K562 (cell line): ENCODE measurements at regions not wholly inside any gene's neighbourhood (a gene's known extent, or its start where the extent isn't known, plus 50 kb on each side); places are given as distances from the start of the nearest gene placed in this dataset.

ENCODE experiments used
- ATAC-seq: fragments of 200-7000 bp; cut with Tn5 transposase; 3 replicates; pipeline ENCODE4 v1.9.1; 2020; ENCODE audit warnings: moderate library complexity
- BruUV-seq: library from RNA; stranded (reverse); fragments of 400-500 nt; replicated peaks from 2 replicates; lab custom pipeline; 2021; lab: Mats Ljungman, UMichigan
- CTCF ChIA-PET: fragments of 300-600 bp; formaldehyde crosslinking; extraction: SDS; loops from one replicate; lab custom pipeline; 2021; ENCODE audit warnings: low intra/inter-chr PET ratio; lab: Yijun Ruan, JAX
- POLR2A ChIA-PET: fragments of 300-600, 350-650 bp; sonication (Branson Sonifier 250); formaldehyde crosslinking; extraction: SDS; loops from one replicate; lab custom pipeline; 2021; ENCODE audit warnings: antibody characterized with exemption, inconsistent platforms; lab: Yijun Ruan, JAX
- DNase-seq, 4 experiments: peaks; one replicate each; pipeline versions ENCODE4 v3.0.0 to v3.0.0-alpha.2; 2011 to 2018; ENCODE audit warnings: low spot score in 3 of 4, mixed read lengths in 3 of 4; ENCODE audit errors: extremely low read depth in 1 of 4
- FAIRE-seq: peaks from 2 replicates; lab custom pipeline; 2011; peaks lifted over from hg19 to GRCh38; lab: Jason Lieb, UNC
- H2AFZ ChIP-seq: 2 replicates; pipeline ENCODE4 v1.6.0; 2011; ENCODE audit warnings: low read depth, low read length, control low read depth, inconsistent platforms
- H3K27ac ChIP-seq: fragments of 200-600 bp; 3 replicates; pipeline ENCODE4 v1.8.0; 2011; ENCODE audit warnings: low read depth, mild to moderate bottlenecking, control low read depth, inconsistent platforms, low read length, moderate library complexity, mixed read lengths; ENCODE audit errors: extremely low read depth
- H3K27me3 ChIP-seq, 2 experiments: fragments of 300-600 bp in 1 of 2; 2 replicates in 1 of 2; 3 replicates in 1 of 2; pipeline versions ENCODE4 v1.6.0 to v1.8.0; 2011; ENCODE audit warnings: inconsistent platforms in 2 of 2, low read length in 2 of 2, mild to moderate bottlenecking in 1 of 2, mixed read lengths in 1 of 2, moderate library complexity in 1 of 2; ENCODE audit not compliant: control insufficient read depth in 2 of 2, insufficient read depth in 2 of 2
- H3K36me3 ChIP-seq: fragments of 300-600 bp; 3 replicates; pipeline ENCODE4 v1.8.0; 2011; ENCODE audit warnings: mild to moderate bottlenecking, low read length, inconsistent platforms; ENCODE audit not compliant: control insufficient read depth, insufficient read depth
- H3K4me1 ChIP-seq, 2 experiments: fragments of 200-600 bp in 1 of 2; replicated peaks in 1 of 2; 2 replicates in 1 of 2; 3 replicates in 1 of 2; pipeline versions ENCODE4 v1.5.1 to v1.8.0; 2011; ENCODE audit warnings: inconsistent platforms in 2 of 2, low read length in 2 of 2, mild to moderate bottlenecking in 1 of 2, mixed read lengths in 1 of 2, moderate library complexity in 1 of 2; ENCODE audit not compliant: control insufficient read depth in 2 of 2, insufficient read depth in 2 of 2
- H3K4me2 ChIP-seq: 2 replicates; pipeline ENCODE4 v1.6.1; 2011; ENCODE audit warnings: low read length, control low read depth, inconsistent platforms, mixed read lengths; ENCODE audit not compliant: insufficient read depth
- H3K4me3 ChIP-seq: fragments of 200-600 bp; sonication (generic), shearing (Covaris generic); 2 replicates; pipeline ENCODE4 v1.5.1; 2016; ENCODE audit warnings: control low read depth, inconsistent platforms
- H3K79me2 ChIP-seq: fragments of 200-600 bp; 3 replicates; pipeline ENCODE4 v1.8.0; 2011; ENCODE audit warnings: low read length, inconsistent platforms; ENCODE audit not compliant: control insufficient read depth, insufficient read depth
- H3K9ac ChIP-seq, 2 experiments: 2 replicates each; pipeline versions ENCODE4 v1.6.0 to v1.6.1; 2011; ENCODE audit warnings: low read depth in 2 of 2, low read length in 2 of 2, control low read depth in 1 of 2, inconsistent platforms in 1 of 2, mild to moderate bottlenecking in 1 of 2, mixed read lengths in 1 of 2; ENCODE audit not compliant: insufficient read depth in 1 of 2
- H3K9me1 ChIP-seq: one replicate; pipeline ENCODE4 v1.6.0; 2011; ENCODE audit warnings: inconsistent platforms, mild to moderate bottlenecking, low read length, moderate library complexity; ENCODE audit not compliant: control insufficient read depth, insufficient read depth
- H3K9me3 ChIP-seq: replicated peaks from 2 replicates; pipeline ENCODE4 v1.5.1; 2011; ENCODE audit warnings: low read depth, low read length, inconsistent platforms; ENCODE audit not compliant: control insufficient read depth, insufficient read depth
- H4K20me1 ChIP-seq: replicated peaks from 2 replicates; pipeline ENCODE4 v1.6.1; 2011; ENCODE audit warnings: low read length, inconsistent platforms, mixed read lengths; ENCODE audit not compliant: control insufficient read depth, insufficient read depth
- CHCHD3 ChIP-seq: fragments of 250-450 bp; sonication (Bioruptor Pico); IDR thresholded peaks from 2 replicates; pipeline ENCODE4 v2.1.2; 2022; ENCODE audit warnings: mild to moderate bottlenecking
- GATAD2A ChIP-seq: fragments of 450-650 bp; IDR thresholded peaks from 2 replicates; pipeline ENCODE4 v1.6.1; 2017
- KDM5B ChIP-seq: fragments of 200-600 bp; sonication (generic); IDR thresholded peaks from 2 replicates; pipeline ENCODE4 v1.6.1; 2012; ENCODE audit warnings: low read depth, mild to moderate bottlenecking, moderate library complexity, low read length, control low read depth, inconsistent platforms; ENCODE audit not compliant: insufficient replicate concordance
- LARP7 ChIP-seq: fragments of 450-650 bp; IDR thresholded peaks from 2 replicates; pipeline ENCODE4 v1.6.1; 2016
- MYBL2 ChIP-seq, 2 experiments: fragments of 450-650 bp in 1 of 2; sonication (generic) in 1 of 2; formaldehyde crosslinking in 1 of 2; IDR thresholded peaks; 2 replicates each; pipeline versions ENCODE4 v1.6.1 to v1.8.1; 2017 to 2022; ENCODE audit warnings: borderline replicate concordance in 1 of 2, inconsistent platforms in 1 of 2, low read depth in 1 of 2, mild to moderate bottlenecking in 1 of 2, missing genetic modification reagents in 1 of 2, moderate library complexity in 1 of 2
- NEUROD1 ChIP-seq: fragments of 150-350 bp; IDR thresholded peaks from 2 replicates; pipeline ENCODE4 v1.6.1; 2014; ENCODE audit warnings: borderline replicate concordance, low read length, low read depth; ENCODE audit not compliant: partially characterized antibody
- PURB ChIP-seq: sonication (generic); formaldehyde crosslinking; IDR thresholded peaks from 2 replicates; pipeline ENCODE4 v1.9.0; 2021; ENCODE audit warnings: low read depth, mild to moderate bottlenecking, missing genetic modification reagents
- PYGO2 ChIP-seq: fragments of 450-650 bp; IDR thresholded peaks from 2 replicates; pipeline ENCODE4 v1.6.1; 2016; ENCODE audit warnings: mild to moderate bottlenecking, missing genetic modification characterization, moderate library complexity, missing compliant biosample characterization
- TAF15 ChIP-seq: fragments of 200-400 bp; formaldehyde crosslinking; IDR thresholded peaks from 2 replicates; pipeline ENCODE4 v1.6.1; 2017; ENCODE audit warnings: mild to moderate bottlenecking, low read depth, low read length, moderate library complexity
- TEAD4 ChIP-seq, 2 experiments: sonication (generic) in 1 of 2; formaldehyde crosslinking in 1 of 2; IDR thresholded peaks; 2 replicates each; pipeline versions ENCODE4 v1.6.1 to v1.8.0; 2012 to 2022; ENCODE audit warnings: borderline replicate concordance in 1 of 2, inconsistent platforms in 1 of 2, low read length in 1 of 2, mild to moderate bottlenecking in 1 of 2, missing genetic modification reagents in 1 of 2
- U2AF1 ChIP-seq: fragments of 200-400 bp; formaldehyde crosslinking; optimal IDR thresholded peaks from 2 replicates; pipeline ENCODE3; 2017; ENCODE audit warnings: mild to moderate bottlenecking, low read depth, low read length, moderate library complexity
- ZNF253 ChIP-seq: fragments of 250-450 bp; sonication (Bioruptor Pico); conservative IDR thresholded peaks from 2 replicates; pipeline ENCODE4 v1.6.1; 2021; ENCODE audit warnings: mild to moderate bottlenecking
- in situ Hi-C: fragments of 300-500 bp; cut with MboI; formaldehyde crosslinking; loops from 4 replicates; pipeline ENCODE4 v1.15.0; 2018; ENCODE audit warnings: inconsistent platforms, mixed read lengths
- intact Hi-C: fragments of 100-400 bp; cut with micrococcal nuclease; formaldehyde crosslinking; loops from 2 replicates; pipeline ENCODE4 v1.14.2; 2022
- TF ChIP-seq, protein P1 (sequence below): sonication (generic); formaldehyde crosslinking; IDR thresholded peaks from 2 replicates; pipeline ENCODE4 v1.8.1; 2023; ENCODE audit warnings: mild to moderate bottlenecking, missing genetic modification reagents

DNA sequence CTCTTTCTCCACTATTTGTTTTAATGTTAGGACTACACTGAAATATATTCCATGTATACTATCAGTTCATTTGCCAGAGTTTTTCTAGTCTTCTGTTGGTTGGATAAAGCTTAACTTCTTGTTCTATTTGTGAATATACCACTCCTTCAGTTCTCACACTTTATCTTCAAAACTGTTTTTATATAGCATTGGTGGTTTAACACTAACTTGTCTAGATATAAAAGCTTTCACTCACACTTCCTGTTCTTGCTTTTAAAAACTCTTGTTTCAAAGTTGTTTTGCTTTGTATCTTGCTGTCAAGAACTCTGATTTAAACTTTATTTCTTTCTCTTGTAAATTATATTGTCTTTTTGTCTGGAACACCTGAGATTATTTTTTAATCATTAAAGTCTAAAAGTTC, 226.8 kb upstream of the TENT5A start:
- H3K36me3 ChIP-seq = no peaks in the 10 kb centered on the region

More for the DNA sequence above, 226.8 kb upstream of the TENT5A start:
- H4K20me1 ChIP-seq = no peaks in the 10 kb centered on the region
- CTCF ChIA-PET = no interaction called here
- no peaks in the 10 kb centered on the region for H3K79me2 ChIP-seq
- H3K9me3 ChIP-seq = no peaks in the 10 kb centered on the region
- POLR2A ChIA-PET = no interaction called here
- in situ Hi-C loops = no loop called here
- H3K4me3 ChIP-seq = no peak overlapping the region
- no peaks in the 10 kb centered on the region for H3K9me1 ChIP-seq
- DNase-seq (no peak), FAIRE-seq (no peak), ATAC-seq (no peak)
- no peak overlapping the region for H3K4me2 ChIP-seq
- intact Hi-C loops = no loop called here
- H2AFZ ChIP-seq = no peak overlapping the region
- H3K9ac ChIP-seq = no peak overlapping the region
- no peaks in the 10 kb centered on the region for H3K27me3 ChIP-seq
- no peak overlapping the region for H3K27ac ChIP-seq
- H3K4me1 ChIP-seq = no peaks in the 10 kb centered on the region
- TF ChIP-seq TAF15 = no peak
- TF ChIP-seq, protein P1, sequence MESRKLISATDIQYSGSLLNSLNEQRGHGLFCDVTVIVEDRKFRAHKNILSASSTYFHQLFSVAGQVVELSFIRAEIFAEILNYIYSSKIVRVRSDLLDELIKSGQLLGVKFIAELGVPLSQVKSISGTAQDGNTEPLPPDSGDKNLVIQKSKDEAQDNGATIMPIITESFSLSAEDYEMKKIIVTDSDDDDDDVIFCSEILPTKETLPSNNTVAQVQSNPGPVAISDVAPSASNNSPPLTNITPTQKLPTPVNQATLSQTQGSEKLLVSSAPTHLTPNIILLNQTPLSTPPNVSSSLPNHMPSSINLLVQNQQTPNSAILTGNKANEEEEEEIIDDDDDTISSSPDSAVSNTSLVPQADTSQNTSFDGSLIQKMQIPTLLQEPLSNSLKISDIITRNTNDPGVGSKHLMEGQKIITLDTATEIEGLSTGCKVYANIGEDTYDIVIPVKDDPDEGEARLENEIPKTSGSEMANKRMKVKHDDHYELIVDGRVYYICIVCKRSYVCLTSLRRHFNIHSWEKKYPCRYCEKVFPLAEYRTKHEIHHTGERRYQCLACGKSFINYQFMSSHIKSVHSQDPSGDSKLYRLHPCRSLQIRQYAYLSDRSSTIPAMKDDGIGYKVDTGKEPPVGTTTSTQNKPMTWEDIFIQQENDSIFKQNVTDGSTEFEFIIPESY = no peak
- TF ChIP-seq U2AF1 = no peak
- TF ChIP-seq MYBL2 (IDR thresholded peaks at IDR 0.05; ENCODE audit: low read depth) = no peak
- no peak for TF ChIP-seq MYBL2 (CRISPR knock-in tag; IDR thresholded peaks at IDR 0.05; ENCODE audit: borderline replicate concordance)
- no peak for TF ChIP-seq GATAD2A
- no peak for TF ChIP-seq TEAD4 (IDR thresholded peaks at IDR 0.05; ENCODE audit: low read length)
- no peak for TF ChIP-seq TEAD4 (CRISPR knock-in tag; IDR thresholded peaks at IDR 0.05; ENCODE audit: borderline replicate concordance)
- TF ChIP-seq KDM5B = no peak
- no peak for TF ChIP-seq NEUROD1
- no peak for TF ChIP-seq ZNF253 (CRISPR knock-in tag)
- no peak for TF ChIP-seq PYGO2
- no peak for TF ChIP-seq PURB
- no peak for TF ChIP-seq LARP7
- TF ChIP-seq CHCHD3 (CRISPR knock-in tag) = no peak
- no TSS peak for BruUV-seq
